ENCODE measurements at regions not wholly inside any gene's neighbourhood (a gene's known extent, or its start where the extent isn't known, plus 50 kb on each side); places are given as distances from the start of the nearest gene placed in this dataset.

GRCh38 chr1:90854397-90854924, 137.4 kb upstream of the BARHL2 start:
- H3K27me3 ChIP-seq, result peaks cover 42% of the 10 kb centered on the region

GRCh38 chr1:90851711-90852050, 134.6 kb upstream of the BARHL2 start:
- Mint-ChIP-seq H3K4me3 (peak overlapping the region; percentile 92), H3K27me3 (ENCODE audit: insufficient read depth, low read depth) (peaks cover 12% of the 10 kb centered on the region), H3K9me3 (peaks cover 3% of the 10 kb centered on the region), H3K27ac (peak overlapping the region; percentile 86), H3K36me3 (peaks cover 5% of the 10 kb centered on the region), H3K4me1 (peaks cover 34% of the 10 kb centered on the region)
- H3K9ac ChIP-seq, result no peak overlapping the region
- H3F3A ChIP-seq (ENCODE audit: low read depth), result no peaks in the 10 kb centered on the region
- H3K79me2 ChIP-seq (ENCODE audit: low read depth), result no peaks in the 10 kb centered on the region
- H3K4me2 ChIP-seq, result peak overlapping the region; percentile 93
- no peaks in the 10 kb centered on the region for H3K9me3 ChIP-seq (ENCODE audit: low read depth)
- H3K27ac ChIP-seq, result no peak overlapping the region
- no peak for DNase-seq (ENCODE audit: low spot score)
- peak overlapping the region; percentile 67 for H3K4me3 ChIP-seq
- H4K20me1 ChIP-seq (ENCODE audit: low read depth), result peaks cover 8% of the 10 kb centered on the region
- no peaks in the 10 kb centered on the region for H3K36me3 ChIP-seq
- peaks cover 15% of the 10 kb centered on the region for H3K4me1 ChIP-seq
- TF ChIP-seq EZH2phosphoT487 (IDR thresholded peaks at IDR 0.05) (peak; percentile 47), CTCF (IDR thresholded peaks at IDR 0.05) (no peak), EZH2 (IDR thresholded peaks at IDR 0.05) (peak; percentile 45)
- peaks cover 64% of the 10 kb centered on the region for H3K27me3 ChIP-seq
- H2AFZ ChIP-seq (replicated peaks), result peak overlapping the region; percentile 57

More at GRCh38 chr1:90854397-90854924, 137.4 kb upstream of the BARHL2 start:
- no peaks in the 10 kb centered on the region for H3K9me3 Mint-ChIP-seq
- Histone ChIP-seq H3K36me3 (no peaks in the 10 kb centered on the region), H3K4me2 (peak overlapping the region; percentile 27), H3K4me3 (no peak overlapping the region), H3K4me1 (peaks cover 15% of the 10 kb centered on the region), H3K79me2 (ENCODE audit: low read depth) (no peaks in the 10 kb centered on the region), H3K27ac (no peak overlapping the region), H2AFZ (replicated peaks) (no peak overlapping the region), H4K20me1 (ENCODE audit: low read depth) (peaks cover 5% of the 10 kb centered on the region), H3K9me3 (ENCODE audit: low read depth) (no peaks in the 10 kb centered on the region), H3K9ac (no peak overlapping the region), H3F3A (ENCODE audit: low read depth) (no peaks in the 10 kb centered on the region)
- no peak overlapping the region for H3K27ac Mint-ChIP-seq
- H3K36me3 Mint-ChIP-seq, result no peaks in the 10 kb centered on the region
- peaks cover 12% of the 10 kb centered on the region for H3K27me3 Mint-ChIP-seq (ENCODE audit: insufficient read depth, low read depth)
- H3K4me1 Mint-ChIP-seq, result peaks cover 34% of the 10 kb centered on the region
- H3K4me3 Mint-ChIP-seq, result peak overlapping the region; percentile 27
- DNase-seq (ENCODE audit: low spot score), result no peak
- TF ChIP-seq EZH2phosphoT487 (IDR thresholded peaks at IDR 0.05) (no peak), EZH2 (IDR thresholded peaks at IDR 0.05) (no peak), CTCF (IDR thresholded peaks at IDR 0.05) (no peak)

GRCh38 chr1:90850898-90851710, 134.0 kb upstream of the BARHL2 start:
- peak overlapping the region; percentile 57 for H3K27ac Mint-ChIP-seq
- Histone ChIP-seq H4K20me1 (ENCODE audit: low read depth) (peaks cover 8% of the 10 kb centered on the region), H2AFZ (replicated peaks) (peak overlapping the region; percentile 96), H3F3A (ENCODE audit: low read depth) (no peaks in the 10 kb centered on the region), H3K9me3 (ENCODE audit: low read depth) (no peaks in the 10 kb centered on the region), H3K27ac (no peak overlapping the region), H3K27me3 (peaks cover 70% of the 10 kb centered on the region), H3K36me3 (no peaks in the 10 kb centered on the region), H3K4me1 (peaks cover 15% of the 10 kb centered on the region), H3K4me2 (peak overlapping the region; percentile 93), H3K4me3 (peak overlapping the region; percentile 67), H3K9ac (no peak overlapping the region), H3K79me2 (ENCODE audit: low read depth) (no peaks in the 10 kb centered on the region)
- H3K27me3 Mint-ChIP-seq (ENCODE audit: insufficient read depth, low read depth), result peaks cover 12% of the 10 kb centered on the region
- H3K36me3 Mint-ChIP-seq, result peaks cover 5% of the 10 kb centered on the region
- peaks cover 3% of the 10 kb centered on the region for H3K9me3 Mint-ChIP-seq
- peaks cover 32% of the 10 kb centered on the region for H3K4me1 Mint-ChIP-seq
- TF ChIP-seq EZH2 (IDR thresholded peaks at IDR 0.05) (peak; percentile 1), CTCF (IDR thresholded peaks at IDR 0.05) (peak; percentile 72), EZH2phosphoT487 (IDR thresholded peaks at IDR 0.05) (peak; percentile 47)
- H3K4me3 Mint-ChIP-seq, result peak overlapping the region; percentile 91
- DNase-seq (ENCODE audit: low spot score), result peak; percentile 91
